Fibroblast of mammary gland (primary cell): ENCODE measurements at regions not wholly inside any gene's neighbourhood (a gene's known extent, or its start where the extent isn't known, plus 50 kb on each side); places are given as distances from the start of the nearest gene placed in this dataset.

Experiments
- DNase-seq: peaks from one replicate; pipeline ENCODE4 v3.0.0-alpha.2; 2010; ENCODE audit warnings: low read depth
- H3K4me3 ChIP-seq: 2 replicates; pipeline ENCODE4 v1.5.1; 2011; ENCODE audit warnings: low read depth, mild to moderate bottlenecking, low read length, moderate library complexity; ENCODE audit not compliant: control insufficient read depth
- TF ChIP-seq, protein P1 (sequence below): conservative IDR thresholded peaks from 2 replicates; pipeline ENCODE4 v1.5.1; 2011; ENCODE audit warnings: low read depth, low read length, inconsistent platforms; ENCODE audit not compliant: control insufficient read depth, insufficient read depth

DNA sequence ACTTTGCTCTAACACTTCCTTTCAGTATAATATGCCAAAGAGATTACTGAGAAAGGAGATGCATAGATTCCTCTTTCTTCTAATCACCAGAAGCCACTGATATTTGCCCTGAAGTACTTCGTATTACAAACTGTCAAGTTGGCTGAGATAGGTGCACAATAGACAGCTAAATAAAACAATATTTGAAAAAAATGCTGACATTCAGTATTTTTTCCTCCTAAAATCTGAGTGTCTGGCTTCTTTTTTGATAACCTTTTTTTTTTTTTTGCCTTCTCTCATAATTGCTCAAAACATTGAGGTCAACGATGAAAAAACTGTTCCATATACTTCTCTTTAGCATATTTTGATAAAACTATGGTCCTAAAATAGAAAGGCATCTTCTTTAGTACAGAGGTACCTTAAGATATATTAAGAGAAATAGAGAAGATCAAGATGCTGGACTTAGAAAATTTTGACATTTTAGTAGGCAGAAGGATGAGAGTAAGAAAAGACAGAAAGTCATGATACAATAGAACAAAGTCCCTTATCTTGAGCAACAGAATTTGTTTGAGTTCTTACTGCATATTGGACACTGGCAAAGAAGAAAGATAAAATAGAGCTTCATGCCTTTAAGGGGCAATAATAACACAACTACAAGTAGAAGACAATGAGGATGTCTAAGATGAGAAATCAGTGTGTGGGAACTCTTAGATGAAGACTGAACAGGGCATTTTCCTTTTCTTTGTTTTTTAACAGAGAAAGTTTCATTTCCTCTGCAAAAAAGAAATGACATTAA, 220.7 kb downstream of the PTH2R start:
- H3K4me3 ChIP-seq: no peak overlapping the region
- TF ChIP-seq, protein P1, sequence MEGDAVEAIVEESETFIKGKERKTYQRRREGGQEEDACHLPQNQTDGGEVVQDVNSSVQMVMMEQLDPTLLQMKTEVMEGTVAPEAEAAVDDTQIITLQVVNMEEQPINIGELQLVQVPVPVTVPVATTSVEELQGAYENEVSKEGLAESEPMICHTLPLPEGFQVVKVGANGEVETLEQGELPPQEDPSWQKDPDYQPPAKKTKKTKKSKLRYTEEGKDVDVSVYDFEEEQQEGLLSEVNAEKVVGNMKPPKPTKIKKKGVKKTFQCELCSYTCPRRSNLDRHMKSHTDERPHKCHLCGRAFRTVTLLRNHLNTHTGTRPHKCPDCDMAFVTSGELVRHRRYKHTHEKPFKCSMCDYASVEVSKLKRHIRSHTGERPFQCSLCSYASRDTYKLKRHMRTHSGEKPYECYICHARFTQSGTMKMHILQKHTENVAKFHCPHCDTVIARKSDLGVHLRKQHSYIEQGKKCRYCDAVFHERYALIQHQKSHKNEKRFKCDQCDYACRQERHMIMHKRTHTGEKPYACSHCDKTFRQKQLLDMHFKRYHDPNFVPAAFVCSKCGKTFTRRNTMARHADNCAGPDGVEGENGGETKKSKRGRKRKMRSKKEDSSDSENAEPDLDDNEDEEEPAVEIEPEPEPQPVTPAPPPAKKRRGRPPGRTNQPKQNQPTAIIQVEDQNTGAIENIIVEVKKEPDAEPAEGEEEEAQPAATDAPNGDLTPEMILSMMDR: no peak
- no peak for DNase-seq

DNA sequence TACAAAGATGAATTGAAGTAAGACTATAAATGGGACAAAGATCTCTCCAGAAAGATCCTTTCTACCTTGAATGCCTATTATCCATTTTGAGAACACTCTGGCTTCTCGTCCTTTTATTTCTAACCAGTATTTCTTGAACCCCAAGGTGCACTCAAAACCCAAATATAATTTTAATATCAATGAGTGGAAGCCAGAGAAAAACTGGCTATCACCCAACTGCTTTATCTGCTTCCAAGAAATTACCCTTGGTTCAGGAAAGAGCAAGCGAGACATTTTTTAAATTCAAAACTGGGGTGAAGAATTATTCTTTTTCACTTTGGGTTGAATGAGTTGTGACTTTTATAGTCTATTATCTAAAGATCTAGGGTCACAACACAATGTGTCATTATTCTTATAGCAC, 221.3 kb downstream of the PTH2R start:
- TF ChIP-seq, protein P1: no peak
- H3K4me3 ChIP-seq: no peak overlapping the region
- no peak for DNase-seq

DNA sequence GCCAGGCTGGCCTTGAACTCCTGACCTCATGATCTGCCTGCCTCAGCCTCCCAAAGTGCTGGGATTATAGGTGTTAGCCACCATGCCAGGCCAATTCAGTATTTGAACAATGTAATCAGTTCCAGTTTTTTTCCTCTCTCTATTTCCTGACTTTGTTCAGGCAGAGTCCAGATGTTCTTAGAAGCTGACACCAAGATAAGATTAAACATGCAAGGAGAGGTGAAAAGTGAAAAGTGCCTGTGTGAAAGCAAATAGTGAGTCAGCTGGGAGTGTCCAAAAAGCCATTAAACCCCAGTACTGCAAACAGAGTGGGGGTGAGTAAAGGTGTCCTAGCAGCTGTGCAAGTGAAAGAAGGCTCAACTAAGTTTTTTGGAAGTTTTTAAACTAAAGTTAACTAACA, 231.5 kb downstream of the PTH2R start:
- no peak for DNase-seq
- TF ChIP-seq, protein P1: no peak
- no peak overlapping the region for H3K4me3 ChIP-seq

DNA sequence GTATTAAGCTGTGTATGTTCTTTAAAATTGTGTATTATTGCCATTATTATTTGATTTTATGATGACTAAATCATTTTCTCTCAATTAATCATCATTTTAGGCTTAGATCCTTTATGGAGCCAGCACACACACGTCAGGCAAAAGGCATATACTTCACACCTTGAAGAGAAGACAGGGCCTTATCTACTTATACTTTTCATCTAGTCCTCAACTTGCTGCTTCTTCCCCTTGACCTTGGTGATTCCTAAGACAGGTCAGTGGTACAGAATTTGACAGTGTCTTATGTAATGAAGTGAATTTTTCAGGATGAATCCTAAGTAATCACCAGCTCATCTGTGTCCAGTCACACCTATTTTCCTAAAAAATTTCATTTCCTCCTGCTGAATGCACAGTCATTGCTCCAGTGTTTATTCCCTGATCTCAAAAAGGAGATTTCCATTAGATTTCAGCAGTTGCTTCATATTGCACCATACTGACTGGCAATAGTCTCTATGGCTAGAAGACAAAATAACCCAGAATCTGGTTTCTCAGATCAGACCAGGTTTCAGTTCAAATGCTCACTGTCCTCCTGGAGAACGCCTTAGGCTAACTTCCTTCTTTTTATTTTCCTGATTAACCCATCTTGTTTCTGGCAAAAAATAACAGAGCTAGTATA, 235.7 kb downstream of the PTH2R start:
- no peak for DNase-seq
- no peak overlapping the region for H3K4me3 ChIP-seq
- TF ChIP-seq, protein P1: no peak

DNA sequence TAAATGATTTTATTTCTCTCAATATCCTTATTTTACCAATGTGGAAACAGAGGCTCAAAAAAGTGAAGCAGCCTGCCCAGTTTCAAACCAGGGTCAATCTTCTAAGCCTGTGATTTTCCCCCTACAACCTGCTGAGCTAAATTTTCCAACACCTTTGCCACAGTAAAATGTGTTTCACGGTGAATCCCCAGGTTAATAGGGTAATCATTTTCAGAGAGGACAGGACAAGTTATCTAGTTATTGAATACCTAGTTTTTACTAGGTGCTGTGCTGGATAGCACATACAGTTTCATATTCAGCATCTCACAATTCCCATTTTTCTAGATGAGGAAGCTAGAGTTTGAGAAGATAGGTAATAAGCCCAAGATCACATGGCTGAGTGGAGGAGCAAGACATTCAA, 236.6 kb downstream of the PTH2R start:
- TF ChIP-seq, protein P1: no peak
- no peak overlapping the region for H3K4me3 ChIP-seq
- no peak for DNase-seq

DNA sequence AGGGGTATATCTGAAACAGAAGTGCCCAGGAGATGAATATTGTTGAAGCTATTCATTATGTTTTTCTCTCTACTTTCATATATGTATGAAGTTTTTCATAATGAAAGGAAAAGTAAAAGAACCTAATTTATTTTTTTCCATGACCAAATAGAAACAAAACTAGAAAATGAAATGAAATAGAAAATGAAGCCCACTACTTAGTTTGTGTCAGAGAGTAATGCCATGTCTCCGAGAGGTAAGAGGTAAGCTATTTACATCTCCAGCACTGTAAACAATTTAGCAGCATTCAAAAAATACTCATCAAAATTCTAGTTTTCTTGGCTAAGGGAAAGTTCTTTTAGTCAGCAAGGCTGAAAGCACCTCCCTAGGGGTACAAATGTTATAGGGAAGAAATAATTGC, 238.6 kb downstream of the PTH2R start:
- H3K4me3 ChIP-seq: no peak overlapping the region
- DNase-seq: no peak
- TF ChIP-seq, protein P1: no peak
